Caco-2 (cell line): ENCODE measurements at regions not wholly inside any gene's neighbourhood (a gene's known extent, or its start where the extent isn't known, plus 50 kb on each side); places are given as distances from the start of the nearest gene placed in this dataset.

ENCODE experiments used
- BruUV-seq: library from RNA; stranded (reverse); fragments of 400-500 nt; replicated peaks from 2 replicates; lab custom pipeline; 2021; lab: Mats Ljungman, UMichigan
- CTCF ChIA-PET: fragments of 300-600 bp; sonication (Branson Sonifier 250); formaldehyde crosslinking; loops from one replicate; lab custom pipeline; 2022; ENCODE audit warnings: antibody characterized with exemption; lab: Charles Lee
- POLR2A ChIA-PET: fragments of 300-600 bp; sonication (Branson Sonifier 250); formaldehyde crosslinking; loops from one replicate; lab custom pipeline; 2022; ENCODE audit warnings: antibody characterized with exemption; lab: Charles Lee
- DNase-seq, 2 experiments: peaks; one replicate each; pipeline versions ENCODE4 v3.0.0 to v3.0.0-alpha.2; 2020 to 2022
- H3K27me3 ChIP-seq: replicated peaks from 2 replicates; pipeline ENCODE4 v1.6.0; 2011; ENCODE audit warnings: low read length; ENCODE audit not compliant: control insufficient read depth, insufficient read depth
- H3K36me3 ChIP-seq: 2 replicates; pipeline ENCODE4 v1.5.1; 2011; ENCODE audit warnings: low read length; ENCODE audit not compliant: control insufficient read depth, insufficient read depth
- H3K4me1 ChIP-seq: fragments of 250-450 bp; sonication (Bioruptor Pico); 2 replicates; pipeline ENCODE4 v1.5.1; 2020; ENCODE audit warnings: mild to moderate bottlenecking
- H3K4me3 ChIP-seq: 2 replicates; pipeline ENCODE4 v1.5.1; 2011; ENCODE audit warnings: low read depth, mild to moderate bottlenecking, control low read depth, low read length
- H3K9me3 ChIP-seq: fragments of 250-450 bp; sonication (Bioruptor Pico); 2 replicates; pipeline ENCODE4 v1.5.1; 2020; ENCODE audit warnings: mild to moderate bottlenecking, moderate library complexity
- H3K27ac Mint-ChIP-seq: one replicate; pipeline ENCODE4 v1.8.0; 2022; ENCODE audit warnings: mixed read lengths; ENCODE audit not compliant: unreplicated experiment
- H3K27me3 Mint-ChIP-seq: one replicate; pipeline ENCODE4 v1.8.0; 2022; ENCODE audit warnings: mixed read lengths; ENCODE audit not compliant: insufficient read depth, unreplicated experiment
- H3K36me3 Mint-ChIP-seq: one replicate; pipeline ENCODE4 v1.8.0; 2022; ENCODE audit warnings: mild to moderate bottlenecking, mixed read lengths; ENCODE audit not compliant: insufficient read depth, unreplicated experiment
- H3K4me1 Mint-ChIP-seq: one replicate; pipeline ENCODE4 v1.8.0; 2022; ENCODE audit warnings: low read depth, mixed read lengths; ENCODE audit not compliant: unreplicated experiment
- H3K4me3 Mint-ChIP-seq: one replicate; pipeline ENCODE4 v1.8.0; 2022; ENCODE audit warnings: mild to moderate bottlenecking, moderate library complexity, mixed read lengths; ENCODE audit not compliant: unreplicated experiment
- H3K9me3 Mint-ChIP-seq: one replicate; pipeline ENCODE4 v1.8.0; 2022; ENCODE audit warnings: mixed read lengths; ENCODE audit not compliant: unreplicated experiment
- CTCF ChIP-seq, 2 experiments: fragments of 200-600 bp in 1 of 2; IDR thresholded peaks; 1 replicate in 1 of 2; 2 replicates in 1 of 2; pipeline versions ENCODE4 v1.5.1 to v1.8.0; 2011 to 2022; ENCODE audit warnings: antibody characterized with exemption in 1 of 2, control low read depth in 1 of 2, inconsistent platforms in 1 of 2, low read depth in 1 of 2, low read length in 1 of 2, mild to moderate bottlenecking in 1 of 2, moderate library complexity in 1 of 2; ENCODE audit not compliant: insufficient read depth in 1 of 2, severe bottlenecking in 1 of 2, unreplicated experiment in 1 of 2
- intact Hi-C: fragments of 100-400 bp; cut with micrococcal nuclease; formaldehyde crosslinking; loops from one replicate; pipeline ENCODE4 v1.10.0; 2022; ENCODE audit not compliant: unreplicated experiment

GRCh38 chr12:84308211-84308610, 604.4 kb downstream of the SLC6A15 start:
- no TSS peak for BruUV-seq
- Mint-ChIP-seq H3K27ac (no peak overlapping the region), H3K36me3 (no peaks in the 10 kb centered on the region), H3K4me3 (no peak overlapping the region), H3K27me3 (peaks cover 4% of the 10 kb centered on the region), H3K9me3 (no peaks in the 10 kb centered on the region), H3K4me1 (no peaks in the 10 kb centered on the region)
- Histone ChIP-seq H3K9me3 (no peaks in the 10 kb centered on the region), H3K27me3 (no peaks in the 10 kb centered on the region), H3K4me3 (no peak overlapping the region), H3K36me3 (no peaks in the 10 kb centered on the region), H3K4me1 (no peaks in the 10 kb centered on the region)
- no peak for TF ChIP-seq CTCF (IDR thresholded peaks at IDR 0.05; ENCODE audit: insufficient read depth in 1 of 2, low read depth in 1 of 2, low read length in 1 of 2, severe bottlenecking in 1 of 2, unreplicated experiment in 1 of 2)
- CTCF ChIA-PET, result no interaction called here
- DNase-seq, result no peak
- POLR2A ChIA-PET, result no interaction called here
- intact Hi-C loops, result no loop called here

GRCh38 chr12:84305144-84305543, 607.5 kb downstream of the SLC6A15 start:
- no peaks in the 10 kb centered on the region for H3K36me3 Mint-ChIP-seq
- ChIA-PET CTCF (no interaction called here), POLR2A (no interaction called here)
- intact Hi-C loops, result no loop called here
- no peaks in the 10 kb centered on the region for H3K9me3 Mint-ChIP-seq
- no peaks in the 10 kb centered on the region for H3K9me3 ChIP-seq
- H3K4me1 Mint-ChIP-seq, result no peaks in the 10 kb centered on the region
- H3K27me3 ChIP-seq, result no peaks in the 10 kb centered on the region
- no peak overlapping the region for H3K27ac Mint-ChIP-seq
- H3K4me3 ChIP-seq, result no peak overlapping the region
- TF ChIP-seq CTCF (IDR thresholded peaks at IDR 0.05; ENCODE audit: insufficient read depth in 1 of 2, low read depth in 1 of 2, low read length in 1 of 2, severe bottlenecking in 1 of 2, unreplicated experiment in 1 of 2), result no peak
- no peak for DNase-seq
- no peaks in the 10 kb centered on the region for H3K4me1 ChIP-seq
- BruUV-seq, result no TSS peak
- no peaks in the 10 kb centered on the region for H3K36me3 ChIP-seq
- peaks cover 4% of the 10 kb centered on the region for H3K27me3 Mint-ChIP-seq
- no peak overlapping the region for H3K4me3 Mint-ChIP-seq

DNA sequence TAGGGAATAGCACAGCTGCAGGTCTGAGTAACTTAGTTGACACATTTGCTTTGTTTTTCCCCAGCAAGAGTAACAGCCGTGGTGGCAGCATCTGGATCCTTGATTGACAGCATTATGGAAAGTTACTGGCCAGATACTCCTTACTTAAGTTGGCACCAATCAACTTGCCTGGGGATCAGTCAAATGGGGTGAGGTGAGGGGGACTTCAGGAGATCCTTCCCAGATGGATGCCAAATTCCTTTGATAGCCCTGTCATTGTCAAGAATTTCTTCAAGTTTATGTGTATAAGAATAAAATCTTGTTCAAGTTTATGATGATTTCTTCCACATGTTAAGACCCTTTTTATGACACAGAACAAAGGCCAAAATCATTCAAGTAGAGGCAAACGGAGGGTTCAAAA, 618.4 kb downstream of the SLC6A15 start:
- CTCF ChIA-PET, result no interaction called here
- Mint-ChIP-seq H3K4me1 (no peaks in the 10 kb centered on the region), H3K27me3 (no peaks in the 10 kb centered on the region), H3K4me3 (no peak overlapping the region), H3K9me3 (no peaks in the 10 kb centered on the region), H3K36me3 (no peaks in the 10 kb centered on the region), H3K27ac (no peak overlapping the region)
- no peak for TF ChIP-seq CTCF (IDR thresholded peaks at IDR 0.05; ENCODE audit: insufficient read depth in 1 of 2, low read depth in 1 of 2, low read length in 1 of 2, severe bottlenecking in 1 of 2, unreplicated experiment in 1 of 2)
- H3K4me3 ChIP-seq, result no peak overlapping the region
- POLR2A ChIA-PET, result no interaction called here
- no peaks in the 10 kb centered on the region for H3K27me3 ChIP-seq
- no peaks in the 10 kb centered on the region for H3K36me3 ChIP-seq
- intact Hi-C loops, result no loop called here
- BruUV-seq, result no TSS peak
- DNase-seq, result no peak
- no peaks in the 10 kb centered on the region for H3K9me3 ChIP-seq
- no peaks in the 10 kb centered on the region for H3K4me1 ChIP-seq
